GM18951 (cell line): ENCODE measurements at regions not wholly inside any gene's neighbourhood (a gene's known extent, or its start where the extent isn't known, plus 50 kb on each side); places are given as distances from the start of the nearest gene placed in this dataset.

Source experiments
- POLR2A ChIP-seq: IDR thresholded peaks from 4 replicates; pipeline ENCODE4 v1.6.1; 2011; ENCODE audit warnings: mild to moderate bottlenecking; ENCODE audit not compliant: insufficient read length, insufficient read depth; ENCODE audit errors: extremely low read depth
- in situ Hi-C: fragments of 300-500 bp; cut with MboI; formaldehyde crosslinking; loops from one replicate; pipeline ENCODE4 v1.12.0; 2022; ENCODE audit warnings: low sequenced_read_pairs, mixed read lengths, inconsistent platforms; ENCODE audit not compliant: unreplicated experiment

- in situ Hi-C loops = no loop called here
- no peak for TF ChIP-seq POLR2A
Observed at GRCh38 chr14:85911044-85911443, 381.1 kb downstream of the FLRT2 start.

- in situ Hi-C loops = no loop called here
- TF ChIP-seq POLR2A = no peak
Observed at GRCh38 chr14:85909581-85909980, 379.6 kb downstream of the FLRT2 start.

GRCh38 chr14:85907536-85907935 is 377.6 kb downstream of the FLRT2 start:
- no peak for TF ChIP-seq POLR2A
- in situ Hi-C loops = no loop called here

GRCh38 chr14:85897808-85898207 is 367.9 kb downstream of the FLRT2 start:
- in situ Hi-C loops = no loop called here
- no peak for TF ChIP-seq POLR2A

GRCh38 chr14:85895603-85896002 is 365.7 kb downstream of the FLRT2 start:
- in situ Hi-C loops = no loop called here
- TF ChIP-seq POLR2A = no peak

GRCh38 chr14:85892251-85892650 is 362.3 kb downstream of the FLRT2 start:
- in situ Hi-C loops = no loop called here
- TF ChIP-seq POLR2A = no peak

- TF ChIP-seq POLR2A = no peak
- in situ Hi-C loops = no loop called here
Observed at GRCh38 chr14:85883966-85884365, 354.0 kb downstream of the FLRT2 start.

- in situ Hi-C loops = no loop called here
- TF ChIP-seq POLR2A = no peak
Observed at GRCh38 chr14:85883101-85883500, 353.2 kb downstream of the FLRT2 start.

- in situ Hi-C loops = no loop called here
- TF ChIP-seq POLR2A = no peak
Observed at GRCh38 chr14:85881935-85882334, 352.0 kb downstream of the FLRT2 start.

GRCh38 chr14:85878874-85879273 is 348.9 kb downstream of the FLRT2 start:
- in situ Hi-C loops = no loop called here
- TF ChIP-seq POLR2A = no peak

- in situ Hi-C loops = no loop called here
- no peak for TF ChIP-seq POLR2A
Observed at GRCh38 chr14:85873006-85873405, 343.1 kb downstream of the FLRT2 start.

- no peak for TF ChIP-seq POLR2A
Observed at GRCh38 chr14:85867450-85867849, 337.5 kb downstream of the FLRT2 start.

GRCh38 chr14:85865701-85866100 is 335.8 kb downstream of the FLRT2 start:
- in situ Hi-C loops = no loop called here
- no peak for TF ChIP-seq POLR2A

More at GRCh38 chr14:85867450-85867849, 337.5 kb downstream of the FLRT2 start:
- in situ Hi-C loops = no loop called here

- in situ Hi-C loops = no loop called here
- no peak for TF ChIP-seq POLR2A
Observed at GRCh38 chr14:85858634-85859033, 328.7 kb downstream of the FLRT2 start.

- in situ Hi-C loops = no loop called here
- no peak for TF ChIP-seq POLR2A
Observed at GRCh38 chr14:85856430-85856829, 326.5 kb downstream of the FLRT2 start.
